H1 (cell line): ENCODE measurements at regions not wholly inside any gene's neighbourhood (a gene's known extent, or its start where the extent isn't known, plus 50 kb on each side); places are given as distances from the start of the nearest gene placed in this dataset.

Experiments used
- CTCF ChIA-PET: fragments of 300-600 bp; sonication (Branson Sonifier 250); formaldehyde crosslinking; loops from one replicate; lab custom pipeline; 2021; ENCODE audit not compliant: partially characterized antibody; lab: Charles Lee
- POLR2A ChIA-PET: fragments of 300-600 bp; sonication (Branson Sonifier 250); formaldehyde crosslinking; loops from one replicate; lab custom pipeline; 2021; ENCODE audit warnings: inconsistent platforms; ENCODE audit not compliant: partially characterized antibody; lab: Charles Lee
- DNase-seq, 2 experiments: peaks; one replicate each; pipeline versions ENCODE4 v3.0.0 to v3.0.0-alpha.2; 2010 to 2022; ENCODE audit warnings: low spot score in 2 of 2, low read depth in 1 of 2, mixed read lengths in 1 of 2
- FAIRE-seq: peaks from 2 replicates; lab custom pipeline; 2011; peaks lifted over from hg19 to GRCh38; lab: Jason Lieb, UNC
- H2AFZ ChIP-seq: 2 replicates; pipeline ENCODE4 v1.8.1; 2012; ENCODE audit warnings: low read length, inconsistent platforms
- H2AK5ac ChIP-seq: 2 replicates; pipeline ENCODE4 v1.6.1; 2013; ENCODE audit warnings: low read depth, low read length
- H2BK120ac ChIP-seq: replicated peaks from 2 replicates; pipeline ENCODE3; 2013; ENCODE audit warnings: low read depth, low read length, inconsistent platforms
- H2BK12ac ChIP-seq: 2 replicates; pipeline ENCODE4 v1.6.1; 2013; ENCODE audit warnings: low read depth, low read length
- H2BK15ac ChIP-seq: 2 replicates; pipeline ENCODE4 v1.6.1; 2013; ENCODE audit warnings: low read length
- H2BK20ac ChIP-seq: 2 replicates; pipeline ENCODE4 v1.6.1; 2013; ENCODE audit warnings: low read length
- H2BK5ac ChIP-seq: 2 replicates; pipeline ENCODE4 v1.6.1; 2013; ENCODE audit warnings: low read depth, low read length
- H3K14ac ChIP-seq: 2 replicates; pipeline ENCODE4 v1.6.1; 2013; ENCODE audit warnings: inconsistent platforms; ENCODE audit not compliant: insufficient read length
- H3K18ac ChIP-seq: 2 replicates; pipeline ENCODE4 v1.6.1; 2013; ENCODE audit warnings: low read length; ENCODE audit errors: extremely low read depth
- H3K23ac ChIP-seq: 2 replicates; pipeline ENCODE4 v1.6.1; 2013; ENCODE audit warnings: inconsistent platforms; ENCODE audit not compliant: insufficient read length
- H3K23me2 ChIP-seq: 2 replicates; pipeline ENCODE4 v1.6.1; 2013; ENCODE audit warnings: low read depth, low read length
- H3K27ac ChIP-seq: 2 replicates; pipeline ENCODE4 v1.6.1; 2011; ENCODE audit warnings: low read depth, low read length, inconsistent platforms
- H3K27me3 ChIP-seq, 4 experiments: replicated peaks in 1 of 4; 1 replicate in 1 of 4; 2 replicates in 3 of 4; pipeline versions ENCODE4 v1.6.1 to v1.8.1; 2011 to 2013; ENCODE audit warnings: low read length in 3 of 4, mild to moderate bottlenecking in 3 of 4, inconsistent platforms in 2 of 4, mixed read lengths in 2 of 4, moderate library complexity in 1 of 4; ENCODE audit not compliant: control insufficient read depth in 3 of 4, insufficient read depth in 3 of 4; ENCODE audit errors: extremely low read depth in 1 of 4
- H3K36me3 ChIP-seq, 4 experiments: 2 replicates each; pipeline versions ENCODE4 v1.6.1 to v1.8.1; 2011 to 2013; ENCODE audit warnings: mild to moderate bottlenecking in 4 of 4, low read length in 3 of 4, moderate library complexity in 2 of 4, control low read depth in 1 of 4, inconsistent platforms in 1 of 4; ENCODE audit not compliant: insufficient read depth in 4 of 4, control insufficient read depth in 2 of 4
- H3K4ac ChIP-seq: replicated peaks from 2 replicates; pipeline ENCODE3; 2013; ENCODE audit warnings: low read length, low read depth, mixed read lengths, inconsistent platforms; ENCODE audit not compliant: insufficient read length
- H3K4me1 ChIP-seq, 4 experiments: replicated peaks in 1 of 4; 1 replicate in 1 of 4; 2 replicates in 3 of 4; pipeline versions ENCODE4 v1.6.1 to v1.8.1; 2011 to 2013; ENCODE audit warnings: low read length in 3 of 4, inconsistent platforms in 2 of 4, mixed read lengths in 1 of 4; ENCODE audit not compliant: insufficient read depth in 4 of 4, control insufficient read depth in 3 of 4
- H3K4me2 ChIP-seq, 2 experiments: 2 replicates each; pipeline versions ENCODE4 v1.6.1 to v1.8.1; 2011 to 2013; ENCODE audit warnings: low read depth in 2 of 2, low read length in 2 of 2, control low read depth in 1 of 2, inconsistent platforms in 1 of 2, mild to moderate bottlenecking in 1 of 2; ENCODE audit not compliant: insufficient read depth in 1 of 2
- H3K4me3 ChIP-seq, 4 experiments: fragments of 200-600, 300-600 bp in 1 of 4; sonication (generic), shearing (Covaris generic), sonication (Bioruptor Twin) in 1 of 4; 2 replicates each; pipeline versions ENCODE4 v1.5.1 to v1.8.1; 2011 to 2016; ENCODE audit warnings: low read length in 4 of 4, low read depth in 3 of 4, control low read depth in 2 of 4, inconsistent platforms in 2 of 4, mild to moderate bottlenecking in 2 of 4, mixed read lengths in 1 of 4, moderate library complexity in 1 of 4; ENCODE audit not compliant: insufficient read depth in 2 of 4; ENCODE audit errors: extremely low read depth in 1 of 4
- H3K56ac ChIP-seq: replicated peaks from 2 replicates; pipeline ENCODE3; 2013; ENCODE audit warnings: low read depth, mild to moderate bottlenecking, mixed read lengths, low read length, inconsistent platforms; ENCODE audit not compliant: insufficient read length
- H3K79me1 ChIP-seq: 2 replicates; pipeline ENCODE4 v1.6.1; 2013; ENCODE audit warnings: low read depth, low read length, control low read depth
- H3K79me2 ChIP-seq, 2 experiments: 2 replicates each; pipeline versions ENCODE4 v1.6.1 to v1.8.1; 2012 to 2013; ENCODE audit warnings: low read length in 2 of 2, mild to moderate bottlenecking in 2 of 2, inconsistent platforms in 1 of 2; ENCODE audit not compliant: insufficient read depth in 2 of 2, control insufficient read depth in 1 of 2
- H3K9ac ChIP-seq, 4 experiments: replicated peaks in 1 of 4; 1 replicate in 1 of 4; 2 replicates in 3 of 4; pipeline versions ENCODE4 v1.6.1 to v1.8.1; 2011 to 2013; ENCODE audit warnings: low read depth in 3 of 4, low read length in 3 of 4, control low read depth in 2 of 4, mild to moderate bottlenecking in 2 of 4, moderate library complexity in 2 of 4, inconsistent platforms in 1 of 4; ENCODE audit errors: extremely low read depth in 1 of 4
- H3K9me3 ChIP-seq, 2 experiments: 2 replicates each; pipeline versions ENCODE4 v1.6.1 to v1.8.1; 2012 to 2013; ENCODE audit warnings: mild to moderate bottlenecking in 2 of 2, moderate library complexity in 2 of 2, control low read depth in 1 of 2, inconsistent platforms in 1 of 2, low read depth in 1 of 2, low read length in 1 of 2, mixed read lengths in 1 of 2; ENCODE audit not compliant: insufficient read depth in 2 of 2
- H4K20me1 ChIP-seq, 2 experiments: replicated peaks in 1 of 2; 2 replicates each; pipeline versions ENCODE3 to v1.8.1; 2011 to 2013; ENCODE audit warnings: inconsistent platforms in 2 of 2, low read length in 2 of 2, mild to moderate bottlenecking in 1 of 2; ENCODE audit not compliant: insufficient read depth in 2 of 2, control insufficient read depth in 1 of 2
- H4K5ac ChIP-seq: 2 replicates; pipeline ENCODE4 v1.6.1; 2013; ENCODE audit warnings: low read length, low read depth, mixed read lengths, inconsistent platforms; ENCODE audit not compliant: insufficient read length
- H4K8ac ChIP-seq: 2 replicates; pipeline ENCODE4 v1.8.0; 2013; ENCODE audit warnings: mild to moderate bottlenecking, moderate library complexity, low read length, inconsistent platforms; ENCODE audit not compliant: insufficient read depth; ENCODE audit errors: extremely low read depth
- H4K91ac ChIP-seq: replicated peaks from 2 replicates; pipeline ENCODE3; 2013; ENCODE audit warnings: low read length, mixed read lengths, inconsistent platforms; ENCODE audit not compliant: insufficient read length
- POLR2AphosphoS5 ChIP-seq: IDR thresholded peaks from 2 replicates; pipeline ENCODE4 v1.6.1; 2011; ENCODE audit warnings: low read depth, low read length
- WGBS, 2 experiments: shearing (Covaris generic) in 1 of 2; methylation state at CpG; one replicate each; pipeline versions ENCODE4 v1.1.6 to v1.1.7; 2013 to 2015; ENCODE audit warnings: low lambda C conversion rate in 2 of 2, mixed read lengths in 2 of 2, inconsistent platforms in 1 of 2, low coverage in 1 of 2, missing lambda C conversion rate in 1 of 2; ENCODE audit not compliant: insufficient replicate concordance in 2 of 2, insufficient coverage in 1 of 2, insufficient read length in 1 of 2; ENCODE audit errors: extremely low coverage in 1 of 2, missing lambda C conversion rate in 1 of 2; 5-methylcytosine and 5-hydroxymethylcytosine counted together

- FAIRE-seq: no peak
- Histone ChIP-seq H3K27ac (no peak overlapping the region), H3K23me2 (peaks cover 2% of the 10 kb centered on the region; the same call in 1 of the 2 replicates)
Measured at GRCh38 chr4:152081024-152081423, 320.2 kb upstream of the GATB start.

More at GRCh38 chr4:152081024-152081423, 320.2 kb upstream of the GATB start:
- no peaks in the 10 kb centered on the region for H3K79me1 ChIP-seq
- no peak overlapping the region for H2BK12ac ChIP-seq
- H2BK5ac ChIP-seq: no peak overlapping the region
- no peak overlapping the region for H3K14ac ChIP-seq
- H3K23ac ChIP-seq: no peak overlapping the region
- CTCF ChIA-PET: interaction anchor here (0.6 to 0.9 kb wide), 3 partner anchors 16 to 761 kb away, joined by 3 read pairs; no protein-coding TSS in a partner anchor
- H2BK120ac ChIP-seq: no peak overlapping the region
- no peak for TF ChIP-seq POLR2AphosphoS5
- H3K56ac ChIP-seq: no peak overlapping the region
- 70% methylated on average over 5 of the region's 5 CpGs; no CpG with 5 or more reads in 1 of the 2 experiments for WGBS, 2 experiments
- H3K4me3 ChIP-seq: no peak overlapping the region
- no peaks in the 10 kb centered on the region for H4K20me1 ChIP-seq
- no peak overlapping the region for H2BK20ac ChIP-seq
- no peak overlapping the region for H3K4ac ChIP-seq
- no peak overlapping the region for H4K8ac ChIP-seq
- no peak for DNase-seq
- no peak overlapping the region for H2AK5ac ChIP-seq
- no peak overlapping the region for H3K4me2 ChIP-seq
- no peaks in the 10 kb centered on the region for H3K9me3 ChIP-seq
- H2BK15ac ChIP-seq: no peak overlapping the region; the same call in 1 of the 2 replicates
- H4K91ac ChIP-seq: no peak overlapping the region
- H3K4me1 ChIP-seq: no peaks in the 10 kb centered on the region
- H2AFZ ChIP-seq: no peak overlapping the region
- no peaks in the 10 kb centered on the region for H3K79me2 ChIP-seq
- POLR2A ChIA-PET: no interaction called here
- H3K9ac ChIP-seq: no peak overlapping the region
- no peak overlapping the region for H4K5ac ChIP-seq
- no peak overlapping the region for H3K18ac ChIP-seq
- H3K36me3 ChIP-seq: no peaks in the 10 kb centered on the region
- H3K27me3 ChIP-seq: no peaks in the 10 kb centered on the region
